ENCODE measurements at regions not wholly inside any gene's neighbourhood (a gene's known extent, or its start where the extent isn't known, plus 50 kb on each side); places are given as distances from the start of the nearest gene placed in this dataset.

GRCh38 chr13:106402866-106403265 lies 132.6 kb downstream of the EFNB2 start:
- H3K4me3 ChIP-seq (ENCODE audit: low read depth, low read length) = no peak overlapping the region
- DNase-seq (ENCODE audit: low read depth) = no peak
- no peak for TF ChIP-seq CTCF (IDR thresholded peaks at IDR 0.05; ENCODE audit: control insufficient read depth, extremely low read depth, insufficient read depth)

- no peak overlapping the region for H3K4me3 ChIP-seq (ENCODE audit: low read depth, low read length)
- no peak for DNase-seq (ENCODE audit: low read depth)
- TF ChIP-seq CTCF (IDR thresholded peaks at IDR 0.05; ENCODE audit: control insufficient read depth, extremely low read depth, insufficient read depth) = no peak
Measured at GRCh38 chr13:106401081-106401480, 134.4 kb downstream of the EFNB2 start.

GRCh38 chr13:106400289-106400688 lies 135.2 kb downstream of the EFNB2 start:
- DNase-seq (ENCODE audit: low read depth) = no peak
- no peak overlapping the region for H3K4me3 ChIP-seq (ENCODE audit: low read depth, low read length)
- TF ChIP-seq CTCF (IDR thresholded peaks at IDR 0.05; ENCODE audit: control insufficient read depth, extremely low read depth, insufficient read depth) = no peak

GRCh38 chr13:106398289-106398688 lies 137.2 kb downstream of the EFNB2 start:
- DNase-seq (ENCODE audit: low read depth) = no peak
- TF ChIP-seq CTCF (IDR thresholded peaks at IDR 0.05; ENCODE audit: control insufficient read depth, extremely low read depth, insufficient read depth) = no peak
- H3K4me3 ChIP-seq (ENCODE audit: low read depth, low read length) = no peak overlapping the region

GRCh38 chr13:106393776-106394175 lies 141.7 kb downstream of the EFNB2 start:
- no peak overlapping the region for H3K4me3 ChIP-seq (ENCODE audit: low read depth, low read length)
- TF ChIP-seq CTCF (IDR thresholded peaks at IDR 0.05; ENCODE audit: control insufficient read depth, extremely low read depth, insufficient read depth) = no peak
- DNase-seq (ENCODE audit: low read depth) = no peak

GRCh38 chr13:106391681-106392080 lies 143.8 kb downstream of the EFNB2 start:
- DNase-seq (ENCODE audit: low read depth) = no peak
- H3K4me3 ChIP-seq (ENCODE audit: low read depth, low read length) = no peak overlapping the region
- no peak for TF ChIP-seq CTCF (IDR thresholded peaks at IDR 0.05; ENCODE audit: control insufficient read depth, extremely low read depth, insufficient read depth)

GRCh38 chr13:106391271-106391670 lies 144.2 kb downstream of the EFNB2 start:
- DNase-seq (ENCODE audit: low read depth) = no peak
- no peak overlapping the region for H3K4me3 ChIP-seq (ENCODE audit: low read depth, low read length)
- no peak for TF ChIP-seq CTCF (IDR thresholded peaks at IDR 0.05; ENCODE audit: control insufficient read depth, extremely low read depth, insufficient read depth)

All from LNCaP clone FGC (cell line).